Memory B cell (primary cell): ENCODE measurements at regions not wholly inside any gene's neighbourhood (a gene's known extent, or its start where the extent isn't known, plus 50 kb on each side); places are given as distances from the start of the nearest gene placed in this dataset.
"Not testable (repeated sequence)": the region's sequence is repeated elsewhere in the genome, so short reads cannot be mapped to it uniquely, and the experiment has no call there.

Experiments used
- ATAC-seq: fragments of 150-1000 bp; cut with Tn5 transposase; 2 replicates; pipeline ENCODE4 v1.10.0; 2021; ENCODE audit warnings: low read depth, mild to moderate bottlenecking, moderate library complexity
- DNase-seq, 2 donors: peaks; one replicate each; pipeline ENCODE4 v3.0.0; 2022; ENCODE audit warnings: low spot score in 2 of 2
- H3K27ac Mint-ChIP-seq: one replicate; pipeline ENCODE4 v1.8.0; 2022; ENCODE audit warnings: mild to moderate bottlenecking, moderate library complexity, mixed read lengths
- H3K27me3 Mint-ChIP-seq: one replicate; pipeline ENCODE4 v1.8.0; 2022; ENCODE audit warnings: mixed read lengths
- H3K36me3 Mint-ChIP-seq: one replicate; pipeline ENCODE4 v1.8.0; 2022; ENCODE audit warnings: mild to moderate bottlenecking, mixed read lengths
- H3K4me1 Mint-ChIP-seq: one replicate; pipeline ENCODE4 v1.8.0; 2022; ENCODE audit warnings: mixed read lengths
- H3K4me3 Mint-ChIP-seq: one replicate; pipeline ENCODE4 v1.8.0; 2022; ENCODE audit warnings: mild to moderate bottlenecking, moderate library complexity, mixed read lengths
- H3K9me3 Mint-ChIP-seq: one replicate; pipeline ENCODE4 v1.8.0; 2022; ENCODE audit warnings: mixed read lengths

- H3K36me3 Mint-ChIP-seq, H3K9me3 Mint-ChIP-seq, ATAC-seq, H3K4me1 Mint-ChIP-seq, DNase-seq, H3K27me3 Mint-ChIP-seq, H3K27ac Mint-ChIP-seq, H3K4me3 Mint-ChIP-seq: not testable (repeated sequence)
Measured at GRCh38 chr1:213358368-213358767, 307.3 kb downstream of the RPS6KC1 start.

- Mint-ChIP-seq H3K27ac (no peak overlapping the region), H3K9me3 (peaks cover 2% of the 10 kb centered on the region), H3K27me3 (peaks cover 6% of the 10 kb centered on the region), H3K36me3 (peaks cover 2% of the 10 kb centered on the region), H3K4me3 (no peak overlapping the region), H3K4me1 (no peaks in the 10 kb centered on the region)
- DNase-seq (no peak), ATAC-seq (no peak)
Measured at GRCh38 chr1:213362598-213362997, 311.6 kb downstream of the RPS6KC1 start.

GRCh38 chr1:213366141-213366831 is 315.2 kb downstream of the RPS6KC1 start:
- DNase-seq, result no peak
- peaks cover 2% of the 10 kb centered on the region for H3K9me3 Mint-ChIP-seq
- peaks cover 6% of the 10 kb centered on the region for H3K27me3 Mint-ChIP-seq
- no peak overlapping the region for H3K27ac Mint-ChIP-seq
- H3K4me1 Mint-ChIP-seq, result no peaks in the 10 kb centered on the region
- H3K4me3 Mint-ChIP-seq, result no peak overlapping the region
- peaks cover 2% of the 10 kb centered on the region for H3K36me3 Mint-ChIP-seq
- ATAC-seq, result no peak

GRCh38 chr1:213369465-213369864 is 318.4 kb downstream of the RPS6KC1 start:
- no peaks in the 10 kb centered on the region for H3K9me3 Mint-ChIP-seq
- no peak for ATAC-seq

GRCh38 chr1:213370523-213370922 is 319.5 kb downstream of the RPS6KC1 start:
- Mint-ChIP-seq H3K4me3 (no peak overlapping the region), H3K27me3 (peaks cover 8% of the 10 kb centered on the region), H3K27ac (no peak overlapping the region), H3K9me3 (no peaks in the 10 kb centered on the region), H3K36me3 (no peaks in the 10 kb centered on the region), H3K4me1 (no peaks in the 10 kb centered on the region)
- ATAC-seq (no peak), DNase-seq (no peak)

More at GRCh38 chr1:213369465-213369864, 318.4 kb downstream of the RPS6KC1 start:
- Mint-ChIP-seq H3K4me3 (no peak overlapping the region), H3K36me3 (no peaks in the 10 kb centered on the region), H3K27me3 (peaks cover 7% of the 10 kb centered on the region), H3K4me1 (no peaks in the 10 kb centered on the region), H3K27ac (no peak overlapping the region)
- no peak for DNase-seq

- ATAC-seq (no peak), DNase-seq (no peak)
- no peak overlapping the region for H3K27ac Mint-ChIP-seq
- H3K27me3 Mint-ChIP-seq, result peaks cover 8% of the 10 kb centered on the region
- no peaks in the 10 kb centered on the region for H3K4me1 Mint-ChIP-seq
- H3K4me3 Mint-ChIP-seq, result no peak overlapping the region
- H3K36me3 Mint-ChIP-seq, result no peaks in the 10 kb centered on the region
- H3K9me3 Mint-ChIP-seq, result no peaks in the 10 kb centered on the region
Measured at GRCh38 chr1:213371525-213371846, 320.4 kb downstream of the RPS6KC1 start.

- H3K36me3 Mint-ChIP-seq, result no peaks in the 10 kb centered on the region
- H3K27me3 Mint-ChIP-seq, result peaks cover 4% of the 10 kb centered on the region
- no peak for DNase-seq
- H3K27ac Mint-ChIP-seq, result no peak overlapping the region
- H3K4me3 Mint-ChIP-seq, result no peak overlapping the region
- no peak for ATAC-seq
- H3K9me3 Mint-ChIP-seq, result no peaks in the 10 kb centered on the region
- no peaks in the 10 kb centered on the region for H3K4me1 Mint-ChIP-seq
Measured at GRCh38 chr1:213371847-213372619, 321.0 kb downstream of the RPS6KC1 start.

- no peak overlapping the region for H3K4me3 Mint-ChIP-seq
- ATAC-seq (no peak), DNase-seq (peak; percentile 5 to 15)
- no peaks in the 10 kb centered on the region for H3K9me3 Mint-ChIP-seq
- H3K27me3 Mint-ChIP-seq, result peaks cover 4% of the 10 kb centered on the region
- H3K36me3 Mint-ChIP-seq, result no peaks in the 10 kb centered on the region
- H3K4me1 Mint-ChIP-seq, result no peaks in the 10 kb centered on the region
- H3K27ac Mint-ChIP-seq, result no peak overlapping the region
Measured at GRCh38 chr1:213374369-213374768, 323.3 kb downstream of the RPS6KC1 start.

GRCh38 chr1:213375002-213375401 is 324.0 kb downstream of the RPS6KC1 start:
- Mint-ChIP-seq H3K9me3 (no peaks in the 10 kb centered on the region), H3K27ac (no peak overlapping the region), H3K27me3 (peaks cover 4% of the 10 kb centered on the region), H3K36me3 (no peaks in the 10 kb centered on the region), H3K4me3 (no peak overlapping the region), H3K4me1 (no peaks in the 10 kb centered on the region)
- no peak for DNase-seq
- ATAC-seq, result no peak

- DNase-seq (no peak), ATAC-seq (no peak)
- Mint-ChIP-seq H3K4me1 (no peaks in the 10 kb centered on the region), H3K27ac (no peak overlapping the region), H3K36me3 (no peaks in the 10 kb centered on the region), H3K4me3 (no peak overlapping the region), H3K27me3 (peaks cover 4% of the 10 kb centered on the region), H3K9me3 (no peaks in the 10 kb centered on the region)
Measured at GRCh38 chr1:213376862-213377372, 325.9 kb downstream of the RPS6KC1 start.

- Mint-ChIP-seq H3K36me3 (no peaks in the 10 kb centered on the region), H3K4me3 (no peak overlapping the region), H3K9me3 (peaks cover 3% of the 10 kb centered on the region), H3K4me1 (no peaks in the 10 kb centered on the region), H3K27ac (no peak overlapping the region), H3K27me3 (peaks cover 2% of the 10 kb centered on the region)
- DNase-seq (no peak), ATAC-seq (no peak)
Measured at GRCh38 chr1:213380865-213381264, 329.8 kb downstream of the RPS6KC1 start.

GRCh38 chr1:213381572-213382084 is 330.6 kb downstream of the RPS6KC1 start:
- Mint-ChIP-seq H3K4me3 (no peak overlapping the region), H3K27ac (no peak overlapping the region), H3K36me3 (no peaks in the 10 kb centered on the region), H3K4me1 (no peaks in the 10 kb centered on the region), H3K27me3 (peaks cover 2% of the 10 kb centered on the region), H3K9me3 (peaks cover 3% of the 10 kb centered on the region)
- ATAC-seq (no peak), DNase-seq (no peak)

- no peak overlapping the region for H3K4me3 Mint-ChIP-seq
- DNase-seq (no peak), ATAC-seq (no peak)
- H3K36me3 Mint-ChIP-seq, result no peaks in the 10 kb centered on the region
- H3K4me1 Mint-ChIP-seq, result no peaks in the 10 kb centered on the region
- H3K9me3 Mint-ChIP-seq, result peaks cover 3% of the 10 kb centered on the region
- H3K27ac Mint-ChIP-seq, result no peak overlapping the region
- H3K27me3 Mint-ChIP-seq, result peaks cover 2% of the 10 kb centered on the region
Measured at GRCh38 chr1:213383465-213383864, 332.4 kb downstream of the RPS6KC1 start.

- ATAC-seq, result no peak
- Mint-ChIP-seq H3K4me1 (no peaks in the 10 kb centered on the region), H3K9me3 (peaks cover 3% of the 10 kb centered on the region), H3K36me3 (no peaks in the 10 kb centered on the region), H3K27me3 (peaks cover 2% of the 10 kb centered on the region), H3K27ac (no peak overlapping the region), H3K4me3 (no peak overlapping the region)
- DNase-seq, result no peak
Measured at GRCh38 chr1:213385201-213385600, 334.2 kb downstream of the RPS6KC1 start.
